Sigmoid colon (tissue), 6 donors: ENCODE measurements at regions not wholly inside any gene's neighbourhood (a gene's known extent, or its start where the extent isn't known, plus 50 kb on each side); places are given as distances from the start of the nearest gene placed in this dataset.

Source experiments
- DNase-seq: peaks from one replicate; pipeline ENCODE4 v3.0.0-alpha.2; 2019
- H3K27ac ChIP-seq, 4 donors: fragments of 200-600 bp; sonication (generic); one replicate each; pipeline ENCODE4 v1.5.1; 2016 to 2019; ENCODE audit warnings: mild to moderate bottlenecking in 1 of 4
- H3K27me3 ChIP-seq, 3 donors: fragments of 200-600 bp; sonication (generic); one replicate each; pipeline ENCODE4 v1.5.1; 2019; ENCODE audit warnings: mild to moderate bottlenecking in 1 of 3
- H3K36me3 ChIP-seq, 4 donors: fragments of 200-600 bp; sonication (generic); one replicate each; pipeline ENCODE4 v1.5.1; 2016 to 2019
- H3K4me1 ChIP-seq, 4 donors: fragments of 200-600 bp; sonication (generic); one replicate each; pipeline ENCODE4 v1.5.1; 2017 to 2019
- H3K4me3 ChIP-seq, 4 donors: fragments of 200-600 bp; sonication (generic); one replicate each; pipeline ENCODE4 v1.5.1; 2017 to 2019; ENCODE audit warnings: mild to moderate bottlenecking in 2 of 4, moderate library complexity in 1 of 4
- H3K9me3 ChIP-seq, 4 donors: fragments of 200-600 bp in 3 of 4; sonication (generic) in 3 of 4; one replicate each; pipeline versions ENCODE4 v1.5.1 to v1.6.1; 2013 to 2019
- CTCF ChIP-seq, 4 experiments: fragments of 450-650 bp in 3 of 4; fragments of 200-600 bp in 1 of 4; IDR thresholded peaks; one replicate each; pipeline ENCODE4 v1.5.1; 2016 to 2019; ENCODE audit warnings: antibody characterized with exemption in 4 of 4, mild to moderate bottlenecking in 3 of 4, moderate library complexity in 2 of 4
- EP300 ChIP-seq, 4 donors: sonication (generic); formaldehyde crosslinking; IDR thresholded peaks; one replicate each; pipeline ENCODE4 v1.6.1; 2017; ENCODE audit warnings: antibody characterized with exemption in 4 of 4
- POLR2A ChIP-seq, 2 donors: fragments of 450-650 bp; IDR thresholded peaks; one replicate each; pipeline ENCODE4 v1.6.1; 2016; ENCODE audit warnings: antibody characterized with exemption in 2 of 2, mild to moderate bottlenecking in 2 of 2, moderate library complexity in 2 of 2
- POLR2AphosphoS5 ChIP-seq, 4 donors: sonication (generic); formaldehyde crosslinking; IDR thresholded peaks; one replicate each; pipeline ENCODE4 v1.6.1; 2017; ENCODE audit warnings: antibody characterized with exemption in 4 of 4
- WGBS, 2 donors: extraction: QIAGEN DNeasy Blood & Tissue Kit; methylation state at CpG; one replicate each; pipeline ENCODE4 v1.1.7; 2013; 5-methylcytosine and 5-hydroxymethylcytosine counted together
- intact Hi-C: fragments of 100-400 bp; cut with DNase I; formaldehyde crosslinking; loops from one replicate; pipeline ENCODE4 v1.15.1; 2023
- small RNA-seq, 3 donors: library from RNA; depleted of rRNA; stranded (forward); fragments of <200 nt; gene quantifications; one replicate each; pipeline ENCODE3, GENCODE V24; 2016
- donor health status: healthy with polysubstance abuse.
- donor health status: healthy.

GRCh38 chr4:75107755-75108612 is 175.1 kb downstream of the PARM1 start:
- TF ChIP-seq EP300 (IDR thresholded peaks at IDR 0.05) (no peak), POLR2A (IDR thresholded peaks at IDR 0.05) (no peak), CTCF (IDR thresholded peaks at IDR 0.05) (no peak), POLR2AphosphoS5 (IDR thresholded peaks at IDR 0.05) (no peak)
- H3K27me3 ChIP-seq = no peaks in the 10 kb centered on the region
- DNase-seq = no peak
- H3K36me3 ChIP-seq = no peaks in the 10 kb centered on the region
- intact Hi-C loops = no loop called here
- H3K4me3 ChIP-seq = no peak overlapping the region
- no peaks in the 10 kb centered on the region for H3K9me3 ChIP-seq
- no peak overlapping the region for H3K27ac ChIP-seq
- H3K4me1 ChIP-seq = peaks cover 0 to 3% (median 0%) of the 10 kb centered on the region in 4 donors

- H3K27me3 ChIP-seq = no peaks in the 10 kb centered on the region
- H3K9me3 ChIP-seq = peaks cover 0 to 3% (median 0%) of the 10 kb centered on the region in 4 donors
- peaks cover 0 to 3% (median 0%) of the 10 kb centered on the region in 4 donors for H3K4me1 ChIP-seq
- intact Hi-C loops = no loop called here
- no peaks in the 10 kb centered on the region for H3K36me3 ChIP-seq
- DNase-seq = no peak
- no peak overlapping the region for H3K4me3 ChIP-seq
- TF ChIP-seq POLR2A (IDR thresholded peaks at IDR 0.05) (no peak), CTCF (IDR thresholded peaks at IDR 0.05) (no peak), POLR2AphosphoS5 (IDR thresholded peaks at IDR 0.05) (no peak), EP300 (IDR thresholded peaks at IDR 0.05) (no peak)
- H3K27ac ChIP-seq = no peak overlapping the region
Measured at GRCh38 chr4:75102787-75103085, 169.8 kb downstream of the PARM1 start.

GRCh38 chr4:75101906-75102786 is 169.2 kb downstream of the PARM1 start:
- 86 to 94% methylated on average over 3 of the region's 3 CpGs for WGBS, 2 donors
- DNase-seq = no peak
- Histone ChIP-seq H3K36me3 (no peaks in the 10 kb centered on the region), H3K4me1 (peaks cover 0 to 3% (median 0%) of the 10 kb centered on the region in 4 donors), H3K9me3 (peaks cover 0 to 3% (median 0%) of the 10 kb centered on the region in 4 donors), H3K4me3 (no peak overlapping the region), H3K27ac (no peak overlapping the region), H3K27me3 (no peaks in the 10 kb centered on the region)
- TF ChIP-seq EP300 (IDR thresholded peaks at IDR 0.05) = no peak
- no peak for TF ChIP-seq POLR2AphosphoS5 (IDR thresholded peaks at IDR 0.05)
- TF ChIP-seq POLR2A (IDR thresholded peaks at IDR 0.05) = no peak
- no peak for TF ChIP-seq CTCF (IDR thresholded peaks at IDR 0.05)
- intact Hi-C loops = no loop called here

Small RNA genes lying in the stretch of these regions (small RNA-seq; reads per million reads assigned to genes)
- 0 reads per million in 3 donors for gene AC093870.1
